GM10266 (cell line): ENCODE measurements at regions not wholly inside any gene's neighbourhood (a gene's known extent, or its start where the extent isn't known, plus 50 kb on each side); places are given as distances from the start of the nearest gene placed in this dataset.

Experiments
- DNase-seq: peaks from one replicate; pipeline ENCODE4 v3.0.0; 2012; ENCODE audit errors: extremely low spot score
- CTCF ChIP-seq: IDR thresholded peaks from 2 replicates; pipeline ENCODE4 v1.5.1; 2012; ENCODE audit warnings: mild to moderate bottlenecking, low read depth; ENCODE audit not compliant: control insufficient read depth, insufficient read depth; ENCODE audit errors: missing control alignments

GRCh38 chr7:12117170-12117569 lies 93.9 kb upstream of the TMEM106B start:
- DNase-seq: no peak
- no peak for TF ChIP-seq CTCF

- TF ChIP-seq CTCF: no peak
- no peak for DNase-seq
Measured at GRCh38 chr7:12119620-12120303, 91.3 kb upstream of the TMEM106B start.

GRCh38 chr7:12120632-12121031 lies 90.5 kb upstream of the TMEM106B start:
- no peak for DNase-seq
- no peak for TF ChIP-seq CTCF

GRCh38 chr7:12123172-12123571 lies 87.9 kb upstream of the TMEM106B start:
- TF ChIP-seq CTCF: no peak
- no peak for DNase-seq

GRCh38 chr7:12124028-12124427 lies 87.1 kb upstream of the TMEM106B start:
- TF ChIP-seq CTCF: no peak

GRCh38 chr7:12127455-12127854 lies 83.6 kb upstream of the TMEM106B start:
- TF ChIP-seq CTCF: no peak
- no peak for DNase-seq

More at GRCh38 chr7:12124028-12124427, 87.1 kb upstream of the TMEM106B start:
- no peak for DNase-seq

GRCh38 chr7:12130609-12131008 lies 80.5 kb upstream of the TMEM106B start:
- DNase-seq: no peak
- TF ChIP-seq CTCF: no peak
